ENCODE measurements at regions not wholly inside any gene's neighbourhood (a gene's known extent, or its start where the extent isn't known, plus 50 kb on each side); places are given as distances from the start of the nearest gene placed in this dataset.

DNA sequence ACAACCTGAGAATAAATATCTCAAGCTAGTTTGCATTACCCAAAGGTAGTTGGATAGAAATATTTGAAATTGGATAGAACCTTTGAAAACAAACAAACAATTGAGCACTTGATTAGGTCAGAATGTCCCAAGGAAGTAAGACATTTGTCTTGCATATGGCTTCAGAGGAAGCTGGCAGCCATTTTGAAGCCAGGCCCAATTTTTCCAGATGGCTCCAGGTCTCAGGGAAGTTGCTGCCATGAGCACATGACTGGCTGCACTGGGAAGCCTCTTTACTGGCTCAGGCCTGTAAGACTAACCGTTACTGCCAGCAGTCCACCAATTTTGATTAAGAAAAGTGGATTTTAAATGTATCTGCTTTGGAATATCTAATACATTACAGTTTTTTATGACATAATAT, 448.9 kb upstream of the DPH6 start:
- TF ChIP-seq CTCF (conservative IDR thresholded peaks at IDR 0.05) (no peak), ZFX (IDR thresholded peaks at IDR 0.05) (no peak)

Measured in C4-2B (cell line).